SW 1271 (cell line): ENCODE measurements at regions not wholly inside any gene's neighbourhood (a gene's known extent, or its start where the extent isn't known, plus 50 kb on each side); places are given as distances from the start of the nearest gene placed in this dataset.

Source experiments
- DNase-seq, 2 experiments: peaks; one replicate each; lab custom pipeline; 2025; lab: John Stamatoyannopoulos, UW

DNA sequence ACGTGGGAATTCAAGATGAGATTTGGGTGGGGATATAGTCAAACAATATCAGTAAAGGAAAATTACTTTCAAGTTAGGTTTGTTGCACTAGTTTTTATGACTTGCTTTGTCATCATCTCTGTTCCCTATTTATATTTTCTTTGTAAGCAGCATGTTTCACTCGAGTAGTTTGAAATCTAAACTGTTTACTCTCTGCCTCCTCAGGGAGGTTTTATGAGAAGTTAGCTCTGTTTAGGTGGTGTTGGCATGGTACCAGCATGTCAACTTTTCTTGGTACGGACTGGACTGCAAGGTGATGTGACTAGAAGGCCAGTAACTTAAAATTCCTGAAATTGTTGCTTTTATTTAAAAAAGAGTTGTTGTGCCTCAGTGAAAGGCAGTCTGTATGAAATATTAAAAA is 59.2 kb upstream of the MTPN start:
- no peak for DNase-seq

DNA sequence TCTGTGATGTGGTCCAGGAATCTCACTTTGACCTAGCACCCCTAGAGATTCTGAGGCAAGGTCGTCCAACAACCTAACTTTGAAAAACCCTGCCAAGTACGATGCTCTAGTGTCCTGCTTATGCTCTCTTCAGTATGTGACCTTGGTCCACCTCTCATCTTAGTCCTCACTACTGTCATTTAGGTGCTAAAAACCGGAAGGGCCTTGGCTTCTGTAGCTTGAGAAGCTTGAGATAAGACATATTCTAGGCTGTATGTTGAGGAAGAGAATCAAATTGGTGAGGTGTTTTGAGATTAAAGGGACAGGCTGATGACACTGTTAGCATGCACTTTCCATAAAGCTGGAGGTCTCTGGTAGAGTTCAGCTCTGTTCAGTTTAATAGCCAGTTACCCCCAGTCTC is 57.0 kb upstream of the MTPN start:
- no peak for DNase-seq

DNA sequence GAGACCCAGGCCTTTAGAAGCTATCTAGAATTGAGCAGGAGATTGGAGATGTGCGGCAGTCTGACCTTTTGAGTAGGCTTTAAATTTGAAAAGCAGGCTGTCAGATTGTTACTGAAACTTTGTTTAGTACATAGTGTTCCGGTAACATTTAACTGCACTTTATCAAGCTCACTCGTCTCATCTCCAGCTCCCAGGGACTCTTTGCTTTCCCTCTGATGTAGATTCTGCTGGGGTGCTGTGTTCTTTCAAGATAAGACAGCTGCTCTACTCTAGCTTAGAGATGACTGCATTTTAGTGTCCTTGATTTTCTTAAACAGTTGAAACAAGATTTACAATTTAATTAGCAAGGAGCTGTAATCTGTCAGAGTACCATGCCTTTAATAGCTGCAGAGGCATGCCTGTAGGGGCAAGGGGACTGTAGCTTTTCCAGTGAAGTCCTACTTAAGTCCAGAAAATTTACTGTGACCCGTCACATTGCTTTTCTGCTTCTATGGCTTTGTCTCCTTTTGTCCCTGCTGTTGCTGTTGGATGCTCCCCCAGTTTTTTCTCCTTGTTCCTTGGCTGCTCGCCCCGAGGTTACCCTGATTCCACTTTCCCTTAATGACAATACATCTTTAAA is 56.4 kb upstream of the MTPN start:
- no peak for DNase-seq

DNA sequence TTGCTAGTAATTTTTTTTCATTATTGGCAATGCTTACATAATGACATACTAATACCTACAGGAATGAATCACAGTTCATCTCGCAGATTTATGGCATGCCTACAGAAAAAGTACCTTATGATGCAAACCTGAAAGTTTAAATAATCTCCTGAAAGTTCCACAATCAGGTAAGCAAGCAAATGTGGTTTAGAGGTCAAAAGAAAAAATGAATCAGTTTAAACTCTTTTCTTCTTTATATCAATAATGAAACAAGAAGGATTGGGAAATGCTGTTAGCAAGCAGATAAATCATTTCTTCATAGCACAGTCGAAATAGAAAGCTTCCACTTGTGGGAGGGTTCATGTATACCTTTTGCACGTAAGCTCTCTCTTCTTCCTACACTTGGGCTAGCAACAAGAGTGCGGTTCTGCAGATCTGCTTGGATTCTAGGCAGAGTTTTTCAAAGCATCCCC is 53.7 kb upstream of the MTPN start:
- no peak for DNase-seq

DNA sequence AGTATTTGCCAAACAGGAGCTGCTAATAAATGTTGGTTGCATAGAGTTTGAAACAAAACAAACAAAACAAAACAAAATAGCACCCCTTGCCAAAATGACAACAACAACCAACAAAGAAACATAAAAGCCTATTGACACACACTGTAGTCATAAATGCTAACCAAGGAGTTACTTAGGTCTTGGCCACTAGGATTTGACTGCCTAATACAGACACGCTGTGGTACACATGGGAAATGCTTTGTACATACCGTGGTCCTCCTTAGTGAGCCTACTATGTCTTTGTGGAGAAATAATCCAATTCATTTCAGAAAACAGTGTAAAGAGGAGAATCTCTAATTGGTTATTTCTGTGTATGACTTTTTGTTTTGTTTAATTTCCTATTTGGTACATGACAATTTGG is 53.2 kb upstream of the MTPN start:
- DNase-seq, result no peak

DNA sequence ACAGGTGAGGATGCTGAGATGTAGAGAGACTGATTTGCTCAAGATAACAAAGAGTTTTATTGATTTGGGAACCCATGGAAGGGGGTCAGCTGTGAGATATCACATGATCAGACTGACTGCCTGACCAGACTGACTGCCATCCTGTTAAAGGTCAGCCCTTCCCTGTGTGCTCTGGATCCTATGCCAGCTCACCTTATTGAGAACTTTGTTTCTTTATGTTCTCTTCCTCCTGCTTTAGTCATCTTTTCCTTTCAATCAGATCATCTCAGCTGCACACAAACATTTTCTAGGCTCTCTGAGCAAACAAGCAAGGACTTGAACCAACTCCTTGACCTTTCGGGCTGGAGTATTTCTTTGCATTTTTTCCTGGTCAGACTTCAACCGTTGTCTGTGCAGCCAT is 50.0 kb upstream of the MTPN start:
- DNase-seq, result no peak
